ENCODE measurements at regions not wholly inside any gene's neighbourhood (a gene's known extent, or its start where the extent isn't known, plus 50 kb on each side); places are given as distances from the start of the nearest gene placed in this dataset.
A peak's percentile ranks its signal among the peaks of the same experiment; 100 is the strongest.

DNA sequence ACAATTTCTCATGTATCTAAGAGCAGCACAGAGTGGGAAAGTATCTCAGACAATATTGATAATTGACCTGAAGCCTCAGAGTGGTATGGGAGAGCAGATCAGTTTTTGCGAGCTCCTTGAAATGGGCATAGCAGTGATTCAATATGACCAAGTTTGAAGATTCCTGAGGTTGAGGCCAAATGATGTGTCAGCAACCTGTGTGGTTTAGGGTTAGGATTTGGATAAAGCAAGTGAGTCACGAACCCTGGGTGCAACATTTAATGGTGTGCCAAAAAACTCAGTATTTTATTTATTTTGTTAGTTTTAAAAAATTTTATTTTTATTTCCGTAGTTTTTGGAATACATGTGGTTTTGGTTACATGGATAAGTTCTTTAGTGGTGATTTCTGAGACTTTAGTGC lies 92.5 kb upstream of the C21orf91 start:
- Histone ChIP-seq H3K9me3 (no peaks in the 10 kb centered on the region), H3K4me3 (no peak overlapping the region), H3K36me3 (no peaks in the 10 kb centered on the region), H3K4me1 (no peaks in the 10 kb centered on the region), H3K27me3 (no peaks in the 10 kb centered on the region), H3K27ac (no peak overlapping the region)
- TF ChIP-seq, protein P1, sequence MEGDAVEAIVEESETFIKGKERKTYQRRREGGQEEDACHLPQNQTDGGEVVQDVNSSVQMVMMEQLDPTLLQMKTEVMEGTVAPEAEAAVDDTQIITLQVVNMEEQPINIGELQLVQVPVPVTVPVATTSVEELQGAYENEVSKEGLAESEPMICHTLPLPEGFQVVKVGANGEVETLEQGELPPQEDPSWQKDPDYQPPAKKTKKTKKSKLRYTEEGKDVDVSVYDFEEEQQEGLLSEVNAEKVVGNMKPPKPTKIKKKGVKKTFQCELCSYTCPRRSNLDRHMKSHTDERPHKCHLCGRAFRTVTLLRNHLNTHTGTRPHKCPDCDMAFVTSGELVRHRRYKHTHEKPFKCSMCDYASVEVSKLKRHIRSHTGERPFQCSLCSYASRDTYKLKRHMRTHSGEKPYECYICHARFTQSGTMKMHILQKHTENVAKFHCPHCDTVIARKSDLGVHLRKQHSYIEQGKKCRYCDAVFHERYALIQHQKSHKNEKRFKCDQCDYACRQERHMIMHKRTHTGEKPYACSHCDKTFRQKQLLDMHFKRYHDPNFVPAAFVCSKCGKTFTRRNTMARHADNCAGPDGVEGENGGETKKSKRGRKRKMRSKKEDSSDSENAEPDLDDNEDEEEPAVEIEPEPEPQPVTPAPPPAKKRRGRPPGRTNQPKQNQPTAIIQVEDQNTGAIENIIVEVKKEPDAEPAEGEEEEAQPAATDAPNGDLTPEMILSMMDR (IDR thresholded peaks at IDR 0.05): no peak
- no peak for TF ChIP-seq POLR2A (IDR thresholded peaks at IDR 0.05)
- no peak for DNase-seq

GRCh38 chr21:17903929-17904639 lies 84.9 kb upstream of the C21orf91 start:
- H3K27me3 ChIP-seq: no peaks in the 10 kb centered on the region
- DNase-seq: no peak
- no peaks in the 10 kb centered on the region for H3K9me3 ChIP-seq
- H3K4me1 ChIP-seq: no peaks in the 10 kb centered on the region
- no peak overlapping the region for H3K27ac ChIP-seq
- H3K4me3 ChIP-seq: no peak overlapping the region
- no peak for TF ChIP-seq POLR2A (IDR thresholded peaks at IDR 0.05)
- TF ChIP-seq, protein P1 (IDR thresholded peaks at IDR 0.05): no peak
- no peaks in the 10 kb centered on the region for H3K36me3 ChIP-seq

DNA sequence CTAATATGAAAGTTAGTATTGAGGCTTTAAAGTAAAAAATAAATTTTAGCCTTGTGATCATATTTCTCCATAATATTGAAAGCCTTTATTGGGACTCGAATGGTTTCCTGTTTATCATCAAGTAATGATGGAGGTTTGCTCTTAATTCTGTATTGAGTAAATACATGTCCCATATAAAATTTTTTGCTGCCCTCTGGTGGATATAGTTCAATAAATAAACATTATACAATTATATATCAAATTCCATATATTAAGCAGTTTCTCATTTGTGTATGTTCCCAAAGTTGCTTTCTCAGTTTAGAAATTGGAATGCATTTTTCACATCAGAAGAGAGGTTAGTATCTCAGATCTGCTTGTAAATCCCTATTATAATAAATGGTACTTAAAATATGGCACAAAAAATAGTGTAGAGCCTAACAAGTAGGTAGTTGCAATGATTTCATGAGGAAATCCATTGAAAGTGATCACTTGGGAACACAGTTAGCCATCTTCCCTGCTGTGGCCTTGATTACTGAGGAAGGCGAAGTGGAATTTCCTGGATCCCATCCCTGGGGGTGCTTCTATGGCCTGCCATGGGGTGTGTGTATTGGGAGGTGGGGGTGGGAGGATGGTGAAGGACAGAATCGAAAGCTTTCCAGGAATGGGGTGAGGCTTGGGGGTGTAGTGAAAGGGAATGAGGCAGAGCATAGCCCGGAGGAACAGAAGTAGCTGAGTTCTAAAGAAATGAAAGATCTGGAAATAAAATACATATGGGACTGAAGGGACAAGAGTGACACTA lies 84.1 kb upstream of the C21orf91 start:
- no peak overlapping the region for H3K27ac ChIP-seq
- H3K9me3 ChIP-seq: no peaks in the 10 kb centered on the region
- TF ChIP-seq, protein P1 (IDR thresholded peaks at IDR 0.05): peak in 5 of 6 experiments; percentile 15 to 39 (median 28)
- TF ChIP-seq POLR2A (IDR thresholded peaks at IDR 0.05): no peak
- no peaks in the 10 kb centered on the region for H3K27me3 ChIP-seq
- DNase-seq: no peak
- H3K4me1 ChIP-seq: no peaks in the 10 kb centered on the region
- H3K4me3 ChIP-seq: no peak overlapping the region
- H3K36me3 ChIP-seq: no peaks in the 10 kb centered on the region

DNA sequence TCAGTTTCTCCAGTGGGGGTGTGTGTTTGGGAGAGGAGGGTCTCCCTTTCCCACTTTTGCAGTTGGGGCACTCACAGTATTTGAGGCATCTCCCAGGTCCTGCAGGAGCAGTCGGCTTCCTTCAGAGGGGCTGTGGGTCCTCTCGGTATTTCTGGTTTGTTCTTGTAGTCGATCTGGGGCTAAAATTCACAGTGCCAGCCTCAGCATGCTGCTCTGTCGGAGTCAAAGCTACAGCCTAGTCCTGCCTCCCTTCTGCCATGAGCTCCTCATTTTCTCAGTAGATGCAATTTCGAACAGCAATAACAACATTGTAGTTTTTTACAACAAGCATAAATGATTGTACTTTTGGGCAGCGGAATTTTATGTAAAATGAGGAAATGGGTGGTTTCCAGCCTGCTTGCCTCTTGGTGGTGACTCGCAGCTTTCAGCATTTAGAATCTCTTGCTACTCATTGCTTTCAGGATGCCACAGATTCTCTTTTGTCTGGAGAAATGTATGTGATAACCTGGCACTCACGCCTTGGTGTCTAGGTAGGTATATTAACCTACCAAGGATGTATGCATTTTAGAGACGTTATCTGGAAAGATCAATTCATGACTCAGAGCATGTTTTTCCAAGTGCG lies 82.4 kb upstream of the C21orf91 start:
- Histone ChIP-seq H3K4me3 (no peak overlapping the region), H3K27ac (no peak overlapping the region), H3K36me3 (no peaks in the 10 kb centered on the region), H3K9me3 (no peaks in the 10 kb centered on the region), H3K4me1 (no peaks in the 10 kb centered on the region), H3K27me3 (no peaks in the 10 kb centered on the region)
- DNase-seq: no peak
- TF ChIP-seq POLR2A (IDR thresholded peaks at IDR 0.05): no peak
- TF ChIP-seq, protein P1 (IDR thresholded peaks at IDR 0.05): no peak

DNA sequence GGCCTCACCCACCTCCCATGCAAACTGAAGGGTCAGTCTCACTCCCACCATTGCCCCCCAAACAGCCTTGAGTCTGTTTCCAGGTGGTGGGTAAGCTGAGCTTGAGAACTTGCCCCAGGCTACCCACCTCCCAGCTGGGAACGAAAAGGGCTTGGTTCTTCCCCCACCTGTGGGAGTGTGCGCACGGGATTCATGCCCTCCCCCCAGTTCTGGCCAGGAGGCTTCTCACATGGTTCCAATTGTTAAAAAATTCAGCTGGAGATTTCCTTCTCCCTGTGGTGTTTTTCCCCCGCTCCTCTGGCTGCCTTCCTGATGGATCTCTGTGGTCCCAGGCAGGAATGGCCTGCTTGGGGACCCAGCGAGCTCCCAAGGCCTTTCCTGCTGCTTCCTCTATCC lies 81.8 kb upstream of the C21orf91 start:
- Histone ChIP-seq H3K4me3 (no peak overlapping the region), H3K27ac (no peak overlapping the region), H3K27me3 (no peaks in the 10 kb centered on the region), H3K4me1 (no peaks in the 10 kb centered on the region), H3K9me3 (no peaks in the 10 kb centered on the region), H3K36me3 (no peaks in the 10 kb centered on the region)
- TF ChIP-seq POLR2A (IDR thresholded peaks at IDR 0.05): no peak
- TF ChIP-seq, protein P1 (IDR thresholded peaks at IDR 0.05): no peak
- no peak for DNase-seq

Data from Peyer's patch (tissue), 4 donors.